Endothelial cell of umbilical vein (primary cell): ENCODE measurements at regions not wholly inside any gene's neighbourhood (a gene's known extent, or its start where the extent isn't known, plus 50 kb on each side); places are given as distances from the start of the nearest gene placed in this dataset.

ENCODE experiments used
- BruUV-seq: library from RNA; stranded (reverse); fragments of 400-500 nt; replicated peaks from 2 replicates; lab custom pipeline; 2021; lab: Mats Ljungman, UMichigan
- CTCF ChIA-PET: fragments of 300-600, 350-600 bp; sonication (Branson Sonifier 250); formaldehyde crosslinking; loops from one replicate; lab custom pipeline; 2021; ENCODE audit warnings: antibody characterized with exemption, inconsistent platforms; lab: Charles Lee
- POLR2A ChIA-PET: fragments of 300-600, 350-600 bp; sonication (Branson Sonifier 250); formaldehyde crosslinking; loops from one replicate; lab custom pipeline; 2021; ENCODE audit warnings: antibody characterized with exemption, inconsistent platforms; lab: Charles Lee
- DNase-seq: peaks from one replicate; pipeline ENCODE4 v3.0.0-alpha.2; 2011; ENCODE audit warnings: low read depth, low spot score
- FAIRE-seq: peaks from 2 replicates; lab custom pipeline; 2011; peaks lifted over from hg19 to GRCh38; lab: Jason Lieb, UNC
- H2AFZ ChIP-seq: 2 replicates; pipeline ENCODE4 v1.6.0; 2012; ENCODE audit warnings: low read depth, low read length, control low read depth, inconsistent platforms
- H3K27ac ChIP-seq: 2 replicates; pipeline ENCODE4 v1.5.1; 2011; ENCODE audit warnings: low read depth, mild to moderate bottlenecking, control low read depth, low read length, moderate library complexity; ENCODE audit not compliant: insufficient read depth
- H3K27me3 ChIP-seq, 2 experiments: 2 replicates each; pipeline versions ENCODE4 v1.6.0 to v1.6.1; 2011; ENCODE audit warnings: low read length in 2 of 2, mixed read lengths in 1 of 2; ENCODE audit not compliant: control insufficient read depth in 2 of 2, insufficient read depth in 2 of 2
- H3K36me3 ChIP-seq, 2 experiments: 2 replicates in 1 of 2; 3 replicates in 1 of 2; pipeline ENCODE4 v1.5.1; 2011; ENCODE audit warnings: low read length in 2 of 2, mild to moderate bottlenecking in 1 of 2, moderate library complexity in 1 of 2; ENCODE audit not compliant: control insufficient read depth in 2 of 2, insufficient read depth in 2 of 2; ENCODE audit errors: extremely low read depth in 1 of 2
- H3K4me1 ChIP-seq: 3 replicates; pipeline ENCODE4 v1.5.1; 2011; ENCODE audit warnings: mild to moderate bottlenecking, low read length; ENCODE audit not compliant: control insufficient read depth, insufficient read depth; ENCODE audit errors: extremely low read depth
- H3K4me2 ChIP-seq: 2 replicates; pipeline ENCODE4 v1.6.1; 2011; ENCODE audit warnings: low read length, control low read depth, mixed read lengths; ENCODE audit not compliant: insufficient read depth
- H3K4me3 ChIP-seq, 3 experiments: fragments of 200-600 bp in 1 of 3; sonication (generic), shearing (Covaris generic) in 1 of 3; replicated peaks in 1 of 3; 2 replicates each; pipeline ENCODE4 v1.5.1; 2011 to 2016; ENCODE audit warnings: control low read depth in 3 of 3, low read length in 3 of 3, mild to moderate bottlenecking in 2 of 3, inconsistent platforms in 1 of 3, low read depth in 1 of 3, moderate library complexity in 1 of 3; ENCODE audit not compliant: insufficient read depth in 1 of 3
- H3K79me2 ChIP-seq: 2 replicates; pipeline ENCODE4 v1.6.0; 2012; ENCODE audit warnings: low read length, inconsistent platforms; ENCODE audit not compliant: control insufficient read depth, insufficient read depth
- H3K9ac ChIP-seq: replicated peaks from 2 replicates; pipeline ENCODE3; 2011; ENCODE audit warnings: low read length, control low read depth; ENCODE audit not compliant: insufficient read depth; ENCODE audit errors: extremely low read depth
- H3K9me1 ChIP-seq: replicated peaks from 3 replicates; pipeline ENCODE4 v1.6.0; 2011; ENCODE audit warnings: mild to moderate bottlenecking, low read length; ENCODE audit not compliant: control insufficient read depth, insufficient read depth; ENCODE audit errors: extremely low read depth
- H3K9me3 ChIP-seq: replicated peaks from 2 replicates; pipeline ENCODE4 v1.5.1; 2012; ENCODE audit warnings: low read length, inconsistent platforms; ENCODE audit not compliant: control insufficient read depth, insufficient read depth
- H4K20me1 ChIP-seq: replicated peaks from 2 replicates; pipeline ENCODE3; 2011; ENCODE audit warnings: mild to moderate bottlenecking, low read length; ENCODE audit not compliant: control insufficient read depth, insufficient read depth; ENCODE audit errors: extremely low read depth
- EZH2 ChIP-seq: IDR thresholded peaks from 2 replicates; pipeline ENCODE4 v1.6.1; 2012; ENCODE audit warnings: borderline replicate concordance, low read depth, mild to moderate bottlenecking, moderate library complexity, low read length, inconsistent platforms; ENCODE audit not compliant: severe bottlenecking
- FOS ChIP-seq: IDR thresholded peaks from 2 replicates; pipeline ENCODE4 v1.6.1; 2011; ENCODE audit warnings: mild to moderate bottlenecking, low read length, moderate library complexity, borderline replicate concordance; ENCODE audit not compliant: insufficient read depth
- GATA2 ChIP-seq: IDR thresholded peaks from 2 replicates; pipeline ENCODE4 v1.7.0; 2011; ENCODE audit warnings: low read depth, mild to moderate bottlenecking, moderate library complexity, mixed read lengths, low read length; ENCODE audit not compliant: insufficient read length, insufficient read depth
- JUN ChIP-seq: IDR thresholded peaks from 2 replicates; pipeline ENCODE4 v1.6.1; 2011; ENCODE audit warnings: borderline replicate concordance, low read depth; ENCODE audit not compliant: insufficient read length, insufficient read depth
- MAX ChIP-seq: IDR thresholded peaks from 2 replicates; pipeline ENCODE4 v1.6.1; 2011; ENCODE audit not compliant: insufficient read depth, insufficient read length
- MYC ChIP-seq: IDR thresholded peaks from one replicate; pipeline ENCODE4 v1.6.1; 2011; ENCODE audit warnings: mild to moderate bottlenecking, low read depth, low read length
- POLR2A ChIP-seq: IDR thresholded peaks from 2 replicates; pipeline ENCODE4 v1.6.1; 2012; ENCODE audit warnings: low read depth, mild to moderate bottlenecking, control low read depth, low read length
- POLR2AphosphoS5 ChIP-seq: IDR thresholded peaks from 2 replicates; pipeline ENCODE4 v1.6.1; 2012; ENCODE audit warnings: low read depth, mild to moderate bottlenecking, control low read depth, low read length, moderate library complexity; ENCODE audit not compliant: insufficient read depth
- dilution Hi-C: fragments of 300-500 bp; cut with MboI; formaldehyde crosslinking; loops from one replicate; pipeline ENCODE4 v1.15.0; 2019; ENCODE audit warnings: low sequenced_read_pairs; ENCODE audit not compliant: extremely low pct_ligation_motif_present
- intact Hi-C: fragments of 100-400 bp; cut with micrococcal nuclease; formaldehyde crosslinking; loops from one replicate; pipeline ENCODE4 v1.10.0; 2022
- TF ChIP-seq, protein P1 (sequence below), 2 donors: IDR thresholded peaks; 1 replicate in 1 of 2; 2 replicates in 1 of 2; pipeline ENCODE4 v1.5.1; 2011; ENCODE audit warnings: low read length in 2 of 2, mild to moderate bottlenecking in 2 of 2, moderate library complexity in 2 of 2, control low read depth in 1 of 2, inconsistent platforms in 1 of 2, low read depth in 1 of 2; ENCODE audit not compliant: insufficient read depth in 1 of 2; ENCODE audit errors: extremely low read depth in 1 of 2

DNA sequence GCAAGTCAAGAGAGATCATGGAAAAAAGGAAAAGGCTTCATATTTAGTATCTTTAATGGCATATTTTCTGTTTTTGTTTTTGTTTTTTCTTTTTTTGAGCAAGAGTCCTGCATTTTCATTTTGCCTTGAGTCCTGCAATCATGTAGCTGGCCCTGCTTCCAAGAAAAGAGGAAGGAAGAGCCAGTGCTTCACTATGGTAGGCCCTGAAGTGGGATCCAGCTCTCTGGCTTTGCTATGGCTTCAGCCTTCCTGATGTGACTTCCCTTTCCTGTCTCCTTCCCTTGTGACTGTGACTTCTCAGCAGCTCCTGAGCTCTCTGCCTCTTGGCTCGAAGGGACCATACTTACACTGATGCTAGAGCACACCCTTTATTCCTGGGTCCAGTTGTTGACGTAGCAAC is 512.3 kb downstream of the INHBA start:
- H3K36me3 ChIP-seq, result no peaks in the 10 kb centered on the region
- peak overlapping the region; percentile 61 for H3K4me2 ChIP-seq
- BruUV-seq, result no TSS peak
- FAIRE-seq (no peak), DNase-seq (peak; percentile 25)
- peak overlapping the region; percentile 2 for H2AFZ ChIP-seq
- no peaks in the 10 kb centered on the region for H4K20me1 ChIP-seq
- peak overlapping the region; percentile 55 for H3K9ac ChIP-seq
- H3K27ac ChIP-seq, result peak overlapping the region; percentile 100
- H3K4me3 ChIP-seq, result no peak overlapping the region
- no peaks in the 10 kb centered on the region for H3K9me3 ChIP-seq
- dilution Hi-C loops (no loop called here), intact Hi-C loops (loop anchor here (1.0 kb wide), 6 partner anchors 34 to 506 kb away; no protein-coding TSS in a partner anchor)
- no peaks in the 10 kb centered on the region for H3K27me3 ChIP-seq
- TF ChIP-seq MYC (no peak), POLR2A (no peak), EZH2 (no peak), FOS (no peak), POLR2AphosphoS5 (no peak), MAX (no peak), GATA2 (no peak), JUN (no peak)
- TF ChIP-seq, protein P1, sequence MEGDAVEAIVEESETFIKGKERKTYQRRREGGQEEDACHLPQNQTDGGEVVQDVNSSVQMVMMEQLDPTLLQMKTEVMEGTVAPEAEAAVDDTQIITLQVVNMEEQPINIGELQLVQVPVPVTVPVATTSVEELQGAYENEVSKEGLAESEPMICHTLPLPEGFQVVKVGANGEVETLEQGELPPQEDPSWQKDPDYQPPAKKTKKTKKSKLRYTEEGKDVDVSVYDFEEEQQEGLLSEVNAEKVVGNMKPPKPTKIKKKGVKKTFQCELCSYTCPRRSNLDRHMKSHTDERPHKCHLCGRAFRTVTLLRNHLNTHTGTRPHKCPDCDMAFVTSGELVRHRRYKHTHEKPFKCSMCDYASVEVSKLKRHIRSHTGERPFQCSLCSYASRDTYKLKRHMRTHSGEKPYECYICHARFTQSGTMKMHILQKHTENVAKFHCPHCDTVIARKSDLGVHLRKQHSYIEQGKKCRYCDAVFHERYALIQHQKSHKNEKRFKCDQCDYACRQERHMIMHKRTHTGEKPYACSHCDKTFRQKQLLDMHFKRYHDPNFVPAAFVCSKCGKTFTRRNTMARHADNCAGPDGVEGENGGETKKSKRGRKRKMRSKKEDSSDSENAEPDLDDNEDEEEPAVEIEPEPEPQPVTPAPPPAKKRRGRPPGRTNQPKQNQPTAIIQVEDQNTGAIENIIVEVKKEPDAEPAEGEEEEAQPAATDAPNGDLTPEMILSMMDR (IDR thresholded peaks at IDR 0.05; ENCODE audit: extremely low read depth in 1 of 2, insufficient read depth in 1 of 2, low read depth in 1 of 2, low read length in 2 of 2), result no peak
- ChIA-PET POLR2A (no interaction called here), CTCF (interaction anchor here (2.4 to 2.8 kb wide), 2 partner anchors 390 to 503 kb away, joined by 6 to 12 read pairs; no protein-coding TSS in a partner anchor)
- H3K9me1 ChIP-seq, result no peaks in the 10 kb centered on the region
- H3K4me1 ChIP-seq, result peaks cover 42% of the 10 kb centered on the region
- H3K79me2 ChIP-seq, result no peaks in the 10 kb centered on the region
